B cell (primary cell): ENCODE measurements at regions not wholly inside any gene's neighbourhood (a gene's known extent, or its start where the extent isn't known, plus 50 kb on each side); places are given as distances from the start of the nearest gene placed in this dataset.

ENCODE experiments used
- EZH2 ChIP-seq: IDR thresholded peaks from 2 replicates; pipeline ENCODE4 v1.6.1; 2012; ENCODE audit warnings: borderline replicate concordance, low read depth, mild to moderate bottlenecking, moderate library complexity, low read length; ENCODE audit not compliant: insufficient read depth, poor library complexity, severe bottlenecking
- TF ChIP-seq, protein P1 (sequence below): fragments of 200-600 bp; IDR thresholded peaks from one replicate; pipeline ENCODE4 v1.8.0; 2022; ENCODE audit warnings: antibody characterized with exemption, mild to moderate bottlenecking

DNA sequence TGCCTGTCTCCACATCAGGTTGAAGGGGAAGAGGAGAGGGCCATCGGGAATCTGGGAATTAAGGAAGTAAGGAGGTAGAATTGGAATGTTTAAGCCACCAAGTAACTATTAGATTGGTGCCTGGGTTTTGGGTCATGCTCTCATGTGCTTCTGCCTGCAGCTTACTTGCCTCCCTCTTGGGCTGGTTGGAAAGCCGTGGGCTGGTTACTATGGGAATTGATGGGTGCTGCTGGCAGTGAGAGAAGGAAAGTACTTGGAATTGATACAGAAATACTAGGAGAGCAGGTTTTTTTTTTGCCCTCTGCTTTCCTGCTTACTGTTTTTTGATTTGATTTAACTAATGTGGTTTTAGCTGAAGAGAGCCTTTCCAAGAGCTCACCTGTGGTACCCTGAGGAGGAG is 493.5 kb upstream of the RGS6 start:
- TF ChIP-seq, protein P1, sequence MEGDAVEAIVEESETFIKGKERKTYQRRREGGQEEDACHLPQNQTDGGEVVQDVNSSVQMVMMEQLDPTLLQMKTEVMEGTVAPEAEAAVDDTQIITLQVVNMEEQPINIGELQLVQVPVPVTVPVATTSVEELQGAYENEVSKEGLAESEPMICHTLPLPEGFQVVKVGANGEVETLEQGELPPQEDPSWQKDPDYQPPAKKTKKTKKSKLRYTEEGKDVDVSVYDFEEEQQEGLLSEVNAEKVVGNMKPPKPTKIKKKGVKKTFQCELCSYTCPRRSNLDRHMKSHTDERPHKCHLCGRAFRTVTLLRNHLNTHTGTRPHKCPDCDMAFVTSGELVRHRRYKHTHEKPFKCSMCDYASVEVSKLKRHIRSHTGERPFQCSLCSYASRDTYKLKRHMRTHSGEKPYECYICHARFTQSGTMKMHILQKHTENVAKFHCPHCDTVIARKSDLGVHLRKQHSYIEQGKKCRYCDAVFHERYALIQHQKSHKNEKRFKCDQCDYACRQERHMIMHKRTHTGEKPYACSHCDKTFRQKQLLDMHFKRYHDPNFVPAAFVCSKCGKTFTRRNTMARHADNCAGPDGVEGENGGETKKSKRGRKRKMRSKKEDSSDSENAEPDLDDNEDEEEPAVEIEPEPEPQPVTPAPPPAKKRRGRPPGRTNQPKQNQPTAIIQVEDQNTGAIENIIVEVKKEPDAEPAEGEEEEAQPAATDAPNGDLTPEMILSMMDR: no peak
- TF ChIP-seq EZH2: no peak
